ENCODE measurements at regions not wholly inside any gene's neighbourhood (a gene's known extent, or its start where the extent isn't known, plus 50 kb on each side); places are given as distances from the start of the nearest gene placed in this dataset.
"Not testable (repeated sequence)": the region's sequence is repeated elsewhere in the genome, so short reads cannot be mapped to it uniquely, and the experiment has no call there.

GRCh38 chr21:28696844-28697410 lies 295.8 kb downstream of the LTN1 start:
- DNase-seq = no peak

- no peak for DNase-seq
Observed at GRCh38 chr21:28693476-28693875, 299.2 kb downstream of the LTN1 start.

GRCh38 chr21:28690196-28690595 lies 302.5 kb downstream of the LTN1 start:
- no peak for DNase-seq

- DNase-seq = no peak
Observed at GRCh38 chr21:28688381-28688780, 304.3 kb downstream of the LTN1 start.

- no peak for DNase-seq
Observed at GRCh38 chr21:28687586-28687985, 305.1 kb downstream of the LTN1 start.

GRCh38 chr21:28683982-28684752 lies 308.5 kb downstream of the LTN1 start:
- no peak for DNase-seq

GRCh38 chr21:28682884-28683283 lies 309.8 kb downstream of the LTN1 start:
- DNase-seq = not testable (repeated sequence)

GRCh38 chr21:28677096-28677495 lies 315.6 kb downstream of the LTN1 start:
- not testable (repeated sequence) for DNase-seq

GRCh38 chr21:28675331-28676041 lies 317.2 kb downstream of the LTN1 start:
- DNase-seq = no peak

- DNase-seq = no peak
Observed at GRCh38 chr21:28674763-28675162, 317.9 kb downstream of the LTN1 start.

GRCh38 chr21:28671549-28672195 lies 321.0 kb downstream of the LTN1 start:
- no peak for DNase-seq

GRCh38 chr21:28669971-28670653 lies 322.6 kb downstream of the LTN1 start:
- no peak for DNase-seq

- no peak for DNase-seq
Observed at GRCh38 chr21:28669321-28669720, 323.4 kb downstream of the LTN1 start.

GRCh38 chr21:28663754-28664153 lies 328.9 kb downstream of the LTN1 start:
- DNase-seq = no peak

- no peak for DNase-seq
Observed at GRCh38 chr21:28663111-28663693, 329.5 kb downstream of the LTN1 start.

GRCh38 chr21:28657566-28657965 lies 335.1 kb downstream of the LTN1 start:
- no peak for DNase-seq

GRCh38 chr21:28655471-28655870 lies 337.2 kb downstream of the LTN1 start:
- DNase-seq = no peak

GRCh38 chr21:28654406-28654805 lies 338.3 kb downstream of the LTN1 start:
- no peak for DNase-seq

- no peak for DNase-seq
Observed at GRCh38 chr21:28644762-28645161, 347.9 kb downstream of the LTN1 start.

- no peak for DNase-seq
Observed at GRCh38 chr21:28642891-28643290, 349.8 kb downstream of the LTN1 start.

GRCh38 chr21:28641731-28642130 lies 350.9 kb downstream of the LTN1 start:
- no peak for DNase-seq

- DNase-seq = no peak
Observed at GRCh38 chr21:28640326-28640725, 352.4 kb downstream of the LTN1 start.

GRCh38 chr21:28639737-28640136 lies 352.9 kb downstream of the LTN1 start:
- DNase-seq = no peak
